ENCODE measurements at regions not wholly inside any gene's neighbourhood (a gene's known extent, or its start where the extent isn't known, plus 50 kb on each side); places are given as distances from the start of the nearest gene placed in this dataset.

DNA sequence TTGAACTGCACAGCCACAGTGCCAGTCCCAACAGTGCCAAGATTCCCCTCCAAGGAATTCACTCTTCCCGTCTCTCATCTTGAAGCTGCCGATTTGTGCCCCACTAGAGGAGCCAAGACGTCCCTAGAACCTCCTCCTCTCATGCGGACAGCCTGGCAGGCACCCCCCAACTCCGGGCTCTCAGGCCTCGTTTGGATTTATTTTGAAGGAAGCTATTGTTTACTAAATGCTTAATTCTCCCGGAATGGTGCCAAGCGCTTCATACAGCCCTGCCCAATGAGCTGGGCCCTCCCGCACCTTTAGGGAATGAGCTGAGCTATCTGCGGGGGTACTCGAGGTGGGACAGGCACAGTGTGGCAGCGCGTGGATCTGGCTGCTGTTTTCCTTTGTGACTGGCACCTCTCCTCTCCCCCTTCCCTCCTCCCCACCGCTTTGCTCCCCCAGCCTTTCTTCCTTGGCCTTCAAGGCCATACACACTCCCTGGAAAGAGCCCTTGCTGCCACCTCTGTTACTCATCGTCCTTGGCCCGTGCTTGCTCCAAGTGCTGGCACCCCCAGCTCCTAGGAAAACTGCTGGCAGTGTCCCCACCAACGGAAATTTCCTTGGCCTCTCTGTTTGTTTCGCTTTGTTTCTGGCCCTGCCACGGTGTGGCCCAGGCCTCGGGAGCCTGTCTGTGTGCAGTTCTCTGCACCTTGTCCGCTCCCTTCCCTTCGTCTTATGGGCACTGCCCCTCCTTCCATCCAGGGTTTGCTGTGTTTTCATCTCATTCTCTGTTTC, 49.9 kb upstream of the CDR2 start:
- in situ Hi-C loops (cut with HindIII; ENCODE audit: low pct_ligation_motif_present, low sequenced_read_pairs): no loop called here
- H3K27ac ChIP-seq: no peak overlapping the region
- TF ChIP-seq, protein P1, sequence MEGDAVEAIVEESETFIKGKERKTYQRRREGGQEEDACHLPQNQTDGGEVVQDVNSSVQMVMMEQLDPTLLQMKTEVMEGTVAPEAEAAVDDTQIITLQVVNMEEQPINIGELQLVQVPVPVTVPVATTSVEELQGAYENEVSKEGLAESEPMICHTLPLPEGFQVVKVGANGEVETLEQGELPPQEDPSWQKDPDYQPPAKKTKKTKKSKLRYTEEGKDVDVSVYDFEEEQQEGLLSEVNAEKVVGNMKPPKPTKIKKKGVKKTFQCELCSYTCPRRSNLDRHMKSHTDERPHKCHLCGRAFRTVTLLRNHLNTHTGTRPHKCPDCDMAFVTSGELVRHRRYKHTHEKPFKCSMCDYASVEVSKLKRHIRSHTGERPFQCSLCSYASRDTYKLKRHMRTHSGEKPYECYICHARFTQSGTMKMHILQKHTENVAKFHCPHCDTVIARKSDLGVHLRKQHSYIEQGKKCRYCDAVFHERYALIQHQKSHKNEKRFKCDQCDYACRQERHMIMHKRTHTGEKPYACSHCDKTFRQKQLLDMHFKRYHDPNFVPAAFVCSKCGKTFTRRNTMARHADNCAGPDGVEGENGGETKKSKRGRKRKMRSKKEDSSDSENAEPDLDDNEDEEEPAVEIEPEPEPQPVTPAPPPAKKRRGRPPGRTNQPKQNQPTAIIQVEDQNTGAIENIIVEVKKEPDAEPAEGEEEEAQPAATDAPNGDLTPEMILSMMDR (IDR thresholded peaks at IDR 0.05; ENCODE audit: low read depth, low read length, missing control alignments): no peak
- no peaks in the 10 kb centered on the region for H3K27me3 ChIP-seq (replicated peaks)
- no peak overlapping the region for H3K4me3 ChIP-seq (ENCODE audit: low read depth, low read length)
- no peak for DNase-seq
- H3K36me3 ChIP-seq (replicated peaks): peaks cover 12% of the 10 kb centered on the region

Data from brain microvascular endothelial cell (primary cell).